Gastrocnemius medialis (tissue), 4 donors: ENCODE measurements at regions not wholly inside any gene's neighbourhood (a gene's known extent, or its start where the extent isn't known, plus 50 kb on each side); places are given as distances from the start of the nearest gene placed in this dataset.

Experiments
- CTCF ChIP-seq, 5 experiments: fragments of 450-650 bp in 3 of 5; fragments of 200-600 bp in 2 of 5; sonication (generic) in 2 of 5; IDR thresholded peaks in 4 of 5; conservative IDR thresholded peaks in 1 of 5; 1 replicate in 4 of 5; 2 replicates in 1 of 5; pipeline ENCODE4 v1.5.1; 2016 to 2019; ENCODE audit warnings: antibody characterized with exemption in 5 of 5, mild to moderate bottlenecking in 3 of 5, moderate library complexity in 3 of 5
- POLR2A ChIP-seq, 2 donors: fragments of 450-650 bp; IDR thresholded peaks; one replicate each; pipeline ENCODE4 v1.6.1; 2017; ENCODE audit warnings: antibody characterized with exemption in 2 of 2, mild to moderate bottlenecking in 2 of 2, moderate library complexity in 2 of 2

- TF ChIP-seq CTCF (IDR thresholded peaks at IDR 0.05 in 4 of 5, conservative IDR thresholded peaks at IDR 0.05 in 1 of 5) (no peak), POLR2A (IDR thresholded peaks at IDR 0.05) (no peak)
Observed at GRCh38 chr15:61558172-61559136, 329.4 kb upstream of the RORA start.
